ENCODE measurements at regions not wholly inside any gene's neighbourhood (a gene's known extent, or its start where the extent isn't known, plus 50 kb on each side); places are given as distances from the start of the nearest gene placed in this dataset.
"Not testable (repeated sequence)": the region's sequence is repeated elsewhere in the genome, so short reads cannot be mapped to it uniquely, and the experiment has no call there.

- DNase-seq: no peak
These were observed 115.2 kb downstream of the ZNF37A start for GRCh38 chr10:38209332-38209731.

- not testable (repeated sequence) for DNase-seq
These were observed 115.6 kb downstream of the ZNF37A start for GRCh38 chr10:38209748-38210147.

- no peak for DNase-seq
These were observed 118.3 kb downstream of the ZNF37A start for GRCh38 chr10:38212460-38212859.

GRCh38 chr10:38226385-38226784, 132.2 kb downstream of the ZNF37A start:
- DNase-seq: no peak

- no peak for DNase-seq
These were observed 134.3 kb downstream of the ZNF37A start for GRCh38 chr10:38228394-38228793.

GRCh38 chr10:38238479-38238878, 144.3 kb downstream of the ZNF37A start:
- DNase-seq: not testable (repeated sequence)

GRCh38 chr10:38242061-38242649, 148.0 kb downstream of the ZNF37A start:
- DNase-seq: not testable (repeated sequence)

- DNase-seq: not testable (repeated sequence)
These were observed 154.0 kb downstream of the ZNF37A start for GRCh38 chr10:38248113-38248512.

GRCh38 chr10:38252551-38252950, 158.4 kb downstream of the ZNF37A start:
- DNase-seq: not testable (repeated sequence)

GRCh38 chr10:38267555-38267954, 173.4 kb downstream of the ZNF37A start:
- DNase-seq: not testable (repeated sequence)

- DNase-seq: not testable (repeated sequence)
These were observed 176.9 kb downstream of the ZNF37A start for GRCh38 chr10:38271031-38271430.

- not testable (repeated sequence) for DNase-seq
These were observed 180.7 kb downstream of the ZNF37A start for GRCh38 chr10:38274879-38275278.

GRCh38 chr10:38292560-38292959, 198.4 kb downstream of the ZNF37A start:
- DNase-seq: not testable (repeated sequence)

- not testable (repeated sequence) for DNase-seq
These were observed 216.0 kb downstream of the ZNF37A start for GRCh38 chr10:38310111-38310510.

- not testable (repeated sequence) for DNase-seq
These were observed 221.1 kb downstream of the ZNF37A start for GRCh38 chr10:38315090-38315805.

GRCh38 chr10:38321393-38321792, 227.3 kb downstream of the ZNF37A start:
- not testable (repeated sequence) for DNase-seq

- not testable (repeated sequence) for DNase-seq
These were observed 236.2 kb downstream of the ZNF37A start for GRCh38 chr10:38330306-38330705.

- DNase-seq: not testable (repeated sequence)
These were observed 237.0 kb downstream of the ZNF37A start for GRCh38 chr10:38331106-38331505.

GRCh38 chr10:38333699-38334098, 239.6 kb downstream of the ZNF37A start:
- not testable (repeated sequence) for DNase-seq

GRCh38 chr10:38350645-38351044, 256.5 kb downstream of the ZNF37A start:
- DNase-seq: not testable (repeated sequence)

GRCh38 chr10:38354410-38354809, 260.3 kb downstream of the ZNF37A start:
- peak in 1 of 2 donors; percentile 10 for DNase-seq

- peak; percentile 74 to 77 for DNase-seq
These were observed 261.9 kb downstream of the ZNF37A start for GRCh38 chr10:38355911-38356526.

- peak in 1 of 2 donors; percentile 0 for DNase-seq
These were observed 262.4 kb downstream of the ZNF37A start for GRCh38 chr10:38356527-38356926.

GRCh38 chr10:38362514-38362913, 268.4 kb downstream of the ZNF37A start:
- not testable (repeated sequence) for DNase-seq
